GM18511 (cell line): ENCODE measurements at regions not wholly inside any gene's neighbourhood (a gene's known extent, or its start where the extent isn't known, plus 50 kb on each side); places are given as distances from the start of the nearest gene placed in this dataset.

Source experiments
- ATAC-seq: cut with Tn5 transposase; IDR thresholded peaks from one replicate; pipeline ENCODE4 v1.9.1; 2021; ENCODE audit warnings: mild to moderate bottlenecking, moderate library complexity; ENCODE audit not compliant: unreplicated experiment

GRCh38 chr2:21253311-21254027 is 129.7 kb downstream of the TDRD15 start:
- ATAC-seq, result peak; percentile 31

DNA sequence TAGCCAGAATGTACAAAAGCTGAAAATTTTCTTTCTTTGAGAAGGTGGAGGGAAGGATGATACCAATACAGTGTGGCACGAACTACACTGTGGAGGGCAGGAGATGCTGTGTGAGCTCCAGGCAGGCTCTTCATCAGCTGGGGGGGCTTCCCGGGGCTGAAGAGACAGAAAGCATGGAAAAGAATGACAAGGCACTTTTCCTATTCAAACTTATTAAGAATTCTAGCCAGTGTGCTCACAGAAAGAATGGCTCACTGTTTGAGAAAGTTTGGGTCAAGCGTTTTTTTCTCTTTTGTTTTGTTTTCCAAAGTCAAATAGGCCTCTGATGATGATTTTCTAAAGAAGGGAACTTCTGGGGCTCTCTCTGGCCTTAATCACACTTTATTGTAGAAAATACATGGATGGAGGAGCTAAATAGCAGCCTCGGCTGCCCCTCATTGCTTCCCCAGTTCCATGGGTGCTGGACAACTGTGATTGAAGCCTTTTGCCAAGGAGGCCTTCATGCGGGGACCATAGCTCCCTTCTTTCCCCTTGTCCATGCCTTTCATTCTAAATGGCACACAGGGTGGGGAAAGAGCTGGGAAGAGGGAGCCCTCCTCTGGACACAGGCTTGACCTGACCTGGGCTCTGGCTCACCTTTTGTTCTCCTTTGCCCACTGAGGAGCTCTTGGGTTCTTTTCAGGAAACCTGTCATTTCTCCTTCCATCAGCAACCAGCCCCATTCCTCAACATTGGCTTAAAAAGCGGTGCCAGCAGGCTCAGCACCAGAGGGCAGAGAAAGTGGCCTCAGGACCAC is 130.6 kb downstream of the TDRD15 start:
- no peak for ATAC-seq

- peak; percentile 90 for ATAC-seq
Observed at GRCh38 chr2:21256006-21256405, 132.2 kb downstream of the TDRD15 start.

GRCh38 chr2:21257621-21258020 is 133.9 kb downstream of the TDRD15 start:
- no peak for ATAC-seq

DNA sequence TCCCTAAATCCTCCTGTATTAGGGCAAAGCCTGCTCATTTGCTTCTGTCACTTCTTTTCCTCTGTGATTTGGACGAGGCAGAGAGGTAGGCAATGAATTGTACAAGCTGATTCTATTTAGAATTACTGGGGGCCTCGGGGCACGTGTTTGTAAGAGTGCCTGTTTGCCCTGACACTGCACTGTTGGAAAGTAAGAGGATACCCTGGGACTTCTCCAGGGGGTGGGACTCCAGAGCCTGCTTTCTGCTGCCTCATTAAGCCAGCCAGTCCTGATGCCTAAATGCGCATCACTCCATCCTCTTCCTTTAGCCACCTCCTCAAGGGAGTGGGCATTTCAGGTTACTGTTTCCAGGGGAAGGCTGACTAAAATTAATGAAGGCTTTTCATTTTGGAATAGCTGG is 134.3 kb downstream of the TDRD15 start:
- no peak for ATAC-seq

GRCh38 chr2:21260311-21260710 is 136.5 kb downstream of the TDRD15 start:
- ATAC-seq, result no peak

DNA sequence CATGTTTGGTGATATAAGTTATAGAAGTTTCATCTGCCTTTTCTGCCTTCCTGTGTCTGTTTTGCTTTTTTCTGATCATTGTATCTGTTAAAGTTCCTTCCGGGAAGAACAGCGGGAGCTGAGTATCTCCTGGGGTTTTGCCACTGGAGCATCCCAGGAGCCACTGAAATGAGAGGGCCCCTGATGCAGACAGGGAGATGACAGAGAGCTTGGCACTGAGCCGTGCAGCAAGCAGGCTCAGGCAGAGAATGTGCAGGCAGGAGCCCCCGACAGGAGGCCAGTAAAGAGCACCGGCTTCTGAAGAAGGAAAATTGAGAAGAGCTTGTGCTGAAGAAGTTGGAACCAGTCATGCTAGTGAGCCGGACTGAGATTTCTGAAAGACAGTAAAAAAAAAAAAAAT is 137.8 kb downstream of the TDRD15 start:
- no peak for ATAC-seq

DNA sequence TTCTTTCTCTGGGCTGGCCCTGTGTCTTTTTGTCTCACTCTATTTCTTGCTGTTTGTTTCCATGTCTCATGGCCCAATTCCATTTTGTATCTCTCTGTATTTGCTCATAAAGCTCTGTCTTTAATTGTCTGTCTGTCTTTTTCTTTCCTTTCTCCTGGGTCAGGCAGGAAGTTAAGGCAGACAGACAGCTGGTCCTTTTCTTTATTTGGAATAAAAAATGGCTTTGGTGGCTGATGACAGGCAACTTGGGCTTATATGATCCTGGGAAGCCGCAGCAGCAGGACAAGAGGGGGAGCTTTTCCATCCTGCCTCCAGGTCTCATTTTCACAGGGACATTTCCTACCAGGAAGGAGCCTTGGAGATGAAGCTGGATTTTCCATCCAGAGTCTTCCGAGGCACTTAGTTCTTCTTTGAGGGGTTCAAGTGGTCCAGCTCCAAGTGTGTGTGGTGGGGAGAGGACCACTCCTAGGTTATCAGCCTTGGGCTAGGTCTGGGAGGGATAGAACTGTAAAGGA is 138.7 kb downstream of the TDRD15 start:
- ATAC-seq, result no peak

DNA sequence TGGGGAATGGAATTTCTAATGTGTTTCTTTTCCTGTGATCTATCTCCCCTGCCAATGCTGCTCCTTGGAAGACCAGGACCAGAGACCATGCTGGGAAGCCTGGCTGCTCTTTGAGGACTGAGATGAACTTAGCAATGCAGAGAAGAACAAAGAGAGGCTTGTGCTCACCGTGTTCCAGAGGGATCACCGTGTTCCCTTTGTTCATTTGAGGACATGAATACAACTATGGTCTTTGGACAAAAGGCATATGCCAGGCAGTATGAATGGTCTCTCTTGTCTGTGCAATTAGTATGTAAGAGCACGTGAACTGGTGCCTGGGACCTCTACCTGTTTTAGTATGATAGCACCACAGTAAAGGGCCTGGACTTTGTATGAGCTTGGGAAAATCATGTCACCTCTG is 139.9 kb downstream of the TDRD15 start:
- no peak for ATAC-seq

- ATAC-seq, result no peak
Observed at GRCh38 chr2:21265752-21266151, 142.0 kb downstream of the TDRD15 start.

GRCh38 chr2:21267232-21267835 is 143.6 kb downstream of the TDRD15 start:
- ATAC-seq, result no peak

- no peak for ATAC-seq
Observed at GRCh38 chr2:21268197-21268877, 144.6 kb downstream of the TDRD15 start.

DNA sequence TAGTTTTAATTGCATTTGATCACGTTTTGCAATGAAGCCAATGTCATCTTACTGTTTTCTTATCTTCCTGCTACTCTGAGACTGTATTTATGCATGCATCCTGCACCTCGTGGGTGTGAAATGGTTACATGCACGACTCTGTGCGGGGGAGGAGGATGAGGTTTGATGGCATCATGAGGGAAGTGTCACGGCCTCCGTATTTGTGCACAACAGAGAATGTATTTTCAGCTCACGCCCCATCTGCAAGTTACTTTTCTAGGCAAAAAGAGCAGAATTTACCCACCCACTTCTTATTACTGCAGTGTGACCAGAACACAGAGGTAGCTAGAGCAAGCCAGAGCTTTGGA is 145.1 kb downstream of the TDRD15 start:
- ATAC-seq, result peak; percentile 49

GRCh38 chr2:21269382-21269781 is 145.6 kb downstream of the TDRD15 start:
- peak; percentile 29 for ATAC-seq

DNA sequence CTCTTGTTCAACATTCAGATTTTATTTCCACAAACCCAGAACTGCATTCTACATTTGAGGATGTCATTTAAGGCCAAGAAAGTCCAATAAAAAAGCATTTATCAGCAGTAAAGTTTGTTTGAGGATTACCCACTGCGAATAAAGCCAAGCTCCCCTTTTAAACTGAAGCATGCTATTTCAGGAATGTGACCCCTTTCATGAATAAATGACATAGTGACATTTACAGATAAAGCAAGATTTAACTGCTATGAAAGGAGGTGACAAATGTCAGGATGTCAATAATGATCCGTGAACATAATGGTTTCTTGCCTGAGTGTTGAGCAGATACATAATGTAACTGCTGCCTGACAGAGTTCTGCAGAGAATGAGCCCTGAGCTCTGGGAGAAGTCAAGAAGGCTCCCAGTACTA is 146.3 kb downstream of the TDRD15 start:
- no peak for ATAC-seq

GRCh38 chr2:21270708-21271122 is 146.9 kb downstream of the TDRD15 start:
- ATAC-seq, result no peak

DNA sequence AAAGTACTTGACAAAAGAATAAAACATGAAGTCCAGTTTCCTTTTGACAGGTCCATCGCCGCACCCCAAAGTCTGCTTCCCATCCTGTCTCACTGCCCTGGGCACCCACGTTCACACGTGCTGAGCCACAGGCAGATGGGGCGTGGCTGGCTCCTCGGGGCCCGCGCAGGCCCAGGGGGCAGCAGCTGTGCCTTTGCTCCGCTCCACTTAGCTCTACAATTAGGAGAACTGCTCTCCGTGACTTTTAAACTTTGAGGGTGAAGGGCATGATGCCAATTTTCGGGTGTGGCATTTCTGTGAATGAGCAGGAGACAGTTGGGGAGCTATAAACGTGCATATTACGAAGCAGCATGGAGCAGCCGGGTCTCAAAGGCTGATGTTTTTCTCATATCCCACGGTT is 152.4 kb downstream of the TDRD15 start:
- ATAC-seq, result no peak

DNA sequence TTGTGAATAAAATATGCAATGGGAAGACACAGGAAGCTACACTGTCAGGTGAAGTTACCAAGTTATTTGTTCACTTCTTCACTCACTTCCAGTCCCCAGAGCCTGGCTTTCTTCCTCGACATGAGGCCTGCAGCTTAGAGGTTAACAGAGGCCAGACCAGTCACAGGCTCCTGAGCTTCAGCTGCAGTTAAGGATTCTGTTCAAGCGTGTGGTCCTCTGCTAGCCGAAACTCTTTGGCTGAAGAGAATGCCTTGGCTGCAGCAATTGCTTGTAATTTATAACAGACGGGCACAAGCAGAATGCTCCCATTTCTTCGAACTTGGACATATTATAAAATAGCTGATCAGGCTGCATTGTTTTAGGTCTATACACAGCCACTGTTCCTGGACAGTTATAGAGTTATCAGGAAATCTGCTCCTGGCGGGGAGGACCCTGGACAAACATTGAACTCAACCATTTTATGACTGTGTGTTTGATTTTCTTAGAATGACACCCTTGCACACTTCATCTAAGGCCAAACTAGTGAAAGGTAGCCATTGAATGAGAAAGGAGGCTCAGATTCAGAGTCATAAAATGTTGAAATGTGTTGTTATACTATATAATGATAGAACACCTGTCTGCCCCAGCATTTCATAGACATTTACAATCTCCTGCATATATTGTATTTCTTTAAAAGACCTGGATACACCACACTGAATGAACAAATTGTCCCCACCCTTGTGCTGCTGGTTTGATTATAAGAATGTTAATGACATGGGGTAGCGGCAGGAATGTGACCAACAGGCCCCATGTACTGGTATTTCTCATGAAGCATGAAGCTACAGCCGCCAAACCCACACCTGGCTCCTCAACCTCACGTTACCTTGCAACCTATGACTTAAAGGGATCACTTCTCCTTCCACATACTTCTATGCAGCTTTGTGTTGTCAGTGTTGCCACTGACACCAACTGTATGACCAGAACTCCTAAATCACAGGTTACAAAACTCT is 153.6 kb downstream of the TDRD15 start:
- ATAC-seq, result no peak

DNA sequence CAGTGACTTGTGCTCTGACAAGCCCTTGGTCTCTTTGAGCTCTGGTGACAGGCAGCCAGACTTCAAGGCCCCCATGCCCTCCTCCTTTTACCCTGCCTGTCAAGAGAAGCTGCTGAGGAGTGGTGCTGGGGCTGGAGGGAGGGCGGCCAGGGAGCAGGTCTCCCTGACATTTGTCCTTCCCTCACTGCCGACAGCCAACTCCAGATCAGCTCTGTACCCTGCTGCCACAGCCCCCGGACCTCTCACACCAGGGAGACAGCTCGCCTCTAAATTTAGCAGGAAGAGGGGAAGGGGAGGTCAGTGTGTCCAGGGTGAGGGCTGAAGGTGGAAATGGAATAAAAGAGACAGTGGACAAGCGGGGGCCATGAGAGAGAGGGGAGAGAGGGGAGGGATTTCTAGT is 155.8 kb downstream of the TDRD15 start:
- no peak for ATAC-seq

- no peak for ATAC-seq
Observed at GRCh38 chr2:21280793-21281192, 157.0 kb downstream of the TDRD15 start.
